ENCODE measurements at regions not wholly inside any gene's neighbourhood (a gene's known extent, or its start where the extent isn't known, plus 50 kb on each side); places are given as distances from the start of the nearest gene placed in this dataset.
"Not testable (repeated sequence)": the region's sequence is repeated elsewhere in the genome, so short reads cannot be mapped to it uniquely, and the experiment has no call there.

DNA sequence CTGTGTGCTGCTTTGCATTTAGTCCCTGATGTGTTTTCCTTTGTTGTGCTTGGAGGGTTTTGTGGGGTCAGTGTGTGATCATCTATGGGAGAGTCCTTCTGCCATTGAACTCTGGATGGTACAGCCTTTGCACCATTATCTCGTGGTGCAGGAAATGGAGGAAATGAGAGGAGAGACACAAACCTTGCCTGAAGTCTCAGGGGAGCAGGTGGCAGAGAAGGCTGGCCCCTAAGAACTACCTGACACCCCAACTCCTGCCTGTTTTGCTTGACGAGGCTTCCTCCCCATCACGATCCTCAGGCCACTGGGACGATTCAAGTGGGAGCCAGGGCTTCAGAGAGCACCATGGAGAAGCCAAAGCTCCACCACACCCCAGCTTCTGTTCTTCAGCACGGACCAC is 1316.4 kb downstream of the TBC1D22A start:
- DNase-seq, result no peak

DNA sequence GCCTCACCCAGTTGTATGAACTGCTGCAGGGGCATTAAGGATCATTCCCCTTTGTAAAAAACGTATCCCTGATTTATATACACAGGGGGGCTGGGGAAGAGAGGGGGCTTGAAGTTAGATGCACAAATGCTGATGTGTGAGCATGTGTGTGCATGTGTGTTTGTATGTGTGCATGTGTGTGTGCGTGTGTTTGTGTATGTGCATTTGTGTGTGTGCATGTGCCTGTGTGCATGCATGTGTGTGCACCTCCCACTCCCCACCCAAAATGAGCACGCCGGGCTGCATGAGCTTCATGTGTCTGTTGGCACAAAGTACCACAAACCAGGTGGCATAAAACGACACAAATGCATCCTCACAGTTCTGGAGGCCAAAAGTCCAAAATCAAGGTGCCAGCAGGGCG is 1315.2 kb downstream of the TBC1D22A start:
- DNase-seq, result no peak

DNA sequence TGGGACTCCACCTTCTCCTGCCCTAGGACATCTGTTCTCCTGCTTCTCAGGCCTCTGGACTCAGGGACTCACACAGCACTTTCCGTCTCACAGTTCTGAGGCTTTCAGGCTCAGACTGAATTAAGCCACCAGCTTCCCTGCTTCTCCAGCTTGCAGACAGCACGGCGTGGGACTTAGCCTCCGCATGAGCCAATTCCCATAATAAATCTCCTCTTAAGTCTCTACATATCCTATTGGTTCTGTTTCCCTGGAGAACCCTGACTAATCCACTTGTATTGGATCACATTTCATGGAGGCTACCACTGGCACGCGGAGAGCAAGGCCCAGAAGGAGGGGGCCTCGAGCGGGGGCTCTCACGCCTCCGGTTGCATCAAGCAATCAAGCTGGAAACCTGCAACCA is 1313.6 kb downstream of the TBC1D22A start:
- DNase-seq, result no peak

DNA sequence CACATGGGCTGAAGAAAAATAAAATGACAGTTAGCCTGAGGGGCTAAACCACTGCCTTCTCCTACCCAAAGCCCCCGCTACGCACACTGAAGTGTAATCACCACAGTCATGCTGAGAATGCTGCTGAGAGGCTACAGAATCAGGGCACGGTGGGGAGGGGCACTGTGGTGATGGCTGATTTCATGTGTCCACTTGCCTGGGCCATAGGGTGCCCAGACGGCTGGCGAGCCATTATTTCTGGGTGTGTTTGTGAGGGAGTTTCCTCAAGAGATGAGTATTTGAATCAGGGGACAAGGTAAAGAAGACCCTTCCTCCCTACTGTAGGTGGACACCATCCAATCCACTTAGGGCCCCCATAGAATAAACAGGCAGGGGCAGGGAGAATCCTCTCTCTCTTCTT is 1313.2 kb downstream of the TBC1D22A start:
- DNase-seq, result no peak

DNA sequence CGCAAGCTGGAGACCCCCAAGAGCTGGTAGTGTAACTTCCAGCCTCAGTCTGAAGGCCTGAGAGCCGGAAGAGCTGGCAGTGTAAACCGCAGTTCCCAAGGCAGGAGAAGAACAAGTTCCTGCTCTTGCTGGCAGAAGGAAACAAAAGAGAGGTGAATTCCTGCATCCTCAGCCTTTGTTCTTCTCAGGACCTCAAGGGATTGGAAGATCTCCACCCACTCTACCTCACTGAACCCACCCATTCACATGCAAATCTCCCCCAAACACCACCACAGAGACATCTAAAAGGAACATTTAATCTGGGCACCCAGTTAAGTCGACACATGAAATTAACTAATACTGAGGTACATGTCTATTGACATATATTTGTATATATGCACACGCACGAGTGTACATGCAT is 1310.3 kb downstream of the TBC1D22A start:
- DNase-seq, result no peak

DNA sequence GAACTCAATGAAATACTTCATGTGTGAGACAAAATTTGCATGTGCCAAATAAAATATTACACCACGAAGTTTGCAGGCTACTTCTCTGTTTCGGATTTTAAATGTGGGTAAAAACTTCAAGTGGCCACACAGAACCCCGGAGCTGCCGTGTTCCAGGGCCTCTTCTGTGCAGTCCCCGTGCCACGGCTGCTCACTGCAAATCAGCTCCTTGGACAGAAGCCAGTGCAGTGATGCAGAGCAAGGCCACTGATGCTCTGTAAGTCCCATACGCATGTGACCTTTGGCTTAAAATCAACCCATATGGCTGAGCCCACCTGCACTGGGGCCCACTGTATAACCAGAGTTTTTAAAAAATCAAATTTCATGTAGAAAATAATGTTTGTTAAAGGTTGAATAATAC is 1309.4 kb downstream of the TBC1D22A start:
- DNase-seq, result no peak

DNA sequence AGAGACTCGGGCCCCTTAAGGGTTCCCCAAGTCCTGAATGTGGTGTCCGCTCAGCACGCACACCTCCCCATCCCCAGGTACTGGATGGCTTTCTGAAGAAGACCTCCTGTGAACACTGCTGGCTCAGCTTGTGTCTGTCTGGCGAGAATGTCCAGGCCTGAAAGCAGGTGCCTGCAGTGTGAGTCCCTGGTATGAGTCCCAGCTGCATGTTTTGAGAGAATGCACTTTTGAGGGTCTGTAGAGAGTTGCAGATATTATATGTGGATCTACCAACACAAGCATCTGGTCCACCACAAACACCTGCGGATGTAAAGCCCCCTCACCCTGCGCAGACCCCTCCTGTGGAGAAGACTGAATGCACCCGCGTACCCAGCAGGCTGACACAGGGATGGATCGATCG is 1308.9 kb downstream of the TBC1D22A start:
- DNase-seq, result no peak

DNA sequence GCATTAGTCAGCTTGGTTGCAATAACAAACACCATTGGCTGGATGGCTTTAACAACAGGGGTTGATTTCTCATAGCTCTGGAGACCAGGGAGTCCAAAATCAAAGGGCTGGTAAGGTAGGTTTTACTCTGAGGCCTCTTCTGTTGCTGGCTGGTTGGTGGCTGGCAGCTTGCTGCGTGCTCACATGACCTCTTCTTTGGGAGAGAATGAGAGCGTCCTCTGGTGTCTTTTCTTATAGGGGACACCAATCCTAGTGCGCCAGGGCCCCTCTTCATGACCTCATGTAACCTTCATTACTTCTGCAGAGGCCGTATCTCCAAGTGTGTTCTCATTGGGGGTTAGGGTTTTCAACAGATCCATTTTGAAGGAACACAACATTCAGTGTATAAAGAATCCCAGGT is 1308.3 kb downstream of the TBC1D22A start:
- no peak for DNase-seq

DNA sequence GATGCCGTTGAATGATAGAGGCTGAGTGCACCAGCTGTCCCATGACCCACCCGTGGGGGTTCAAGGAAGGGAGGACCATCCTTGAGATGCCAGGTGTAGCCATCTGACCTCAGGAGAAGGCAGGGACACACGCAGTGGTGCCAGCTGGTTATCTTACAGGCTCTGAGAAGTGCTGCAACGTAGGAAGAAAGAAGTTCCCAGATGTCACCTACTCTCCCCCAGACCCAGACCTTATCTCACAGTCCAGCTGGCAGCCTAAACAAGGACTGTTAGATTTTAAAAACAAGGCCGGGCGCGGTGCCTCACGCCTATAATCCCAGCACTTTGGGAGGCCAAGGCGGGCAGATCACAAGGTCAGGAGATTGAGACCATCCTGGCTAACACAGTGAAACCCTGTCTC is 1307.6 kb downstream of the TBC1D22A start:
- no peak for DNase-seq

DNA sequence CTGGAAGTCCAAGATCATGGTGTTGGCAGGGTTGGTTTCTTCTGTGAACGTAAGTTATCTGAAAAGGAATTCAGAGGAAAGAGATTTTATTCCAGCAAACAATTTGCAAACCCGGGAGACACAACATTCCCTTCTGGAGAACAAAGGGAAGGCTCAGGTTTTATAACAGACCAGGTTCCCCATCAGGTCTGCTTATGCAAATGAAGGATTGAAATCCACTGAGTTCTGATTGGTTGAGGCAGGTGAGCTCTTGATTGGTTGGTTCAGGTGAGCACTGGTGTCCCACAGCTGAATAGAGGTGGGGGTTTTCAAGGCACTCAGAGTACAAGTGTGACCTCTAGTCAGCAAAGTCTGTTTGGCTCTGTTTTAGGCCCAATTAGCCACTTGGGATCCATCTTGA is 1306.8 kb downstream of the TBC1D22A start:
- DNase-seq, result no peak

DNA sequence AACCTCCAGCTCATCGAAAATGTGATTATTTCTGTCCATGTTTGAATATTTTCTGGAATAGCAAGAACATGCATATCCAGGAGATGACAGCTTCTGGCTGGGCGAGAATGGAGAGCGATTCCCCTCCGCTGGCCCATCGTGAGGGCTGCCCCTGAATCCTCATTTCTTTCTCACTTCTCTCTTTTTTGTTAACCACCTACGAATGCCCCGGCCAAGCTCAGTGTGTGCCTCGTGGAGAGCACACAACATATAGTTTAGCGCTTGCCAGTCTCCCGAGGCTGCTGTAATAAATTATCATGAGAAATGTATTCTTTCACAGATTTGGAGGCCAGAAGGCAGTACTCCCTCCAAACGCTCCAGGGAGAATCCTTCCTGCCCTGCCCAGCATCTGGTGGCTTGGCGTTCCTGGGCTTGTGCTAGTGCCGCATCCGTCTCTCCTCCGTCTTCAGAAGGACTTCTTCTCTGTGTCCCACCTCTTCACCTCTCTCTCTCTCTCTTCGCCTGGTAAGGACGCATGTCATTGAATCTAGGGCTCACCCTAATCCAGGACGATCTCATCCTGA is 1306.0 kb downstream of the TBC1D22A start:
- DNase-seq, result no peak

DNA sequence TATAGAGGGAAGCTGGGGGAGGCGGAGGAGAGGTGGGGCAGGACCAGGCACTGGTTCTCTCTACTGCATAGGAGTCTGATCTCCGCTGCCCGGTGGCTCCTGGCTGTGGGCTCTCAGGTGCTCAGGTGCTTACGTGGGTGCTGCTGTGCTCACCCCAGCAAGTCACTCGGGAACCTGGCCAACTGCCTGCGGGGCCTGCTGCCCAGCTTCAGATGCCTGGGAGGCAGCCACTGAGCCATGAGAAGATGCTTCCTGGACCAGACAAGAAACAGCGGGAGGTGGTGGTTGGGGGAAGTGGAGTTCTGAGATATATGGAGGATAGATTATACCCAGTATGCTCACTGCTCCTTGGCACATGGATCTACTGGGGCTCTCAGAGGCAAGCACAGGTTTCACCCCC is 1303.4 kb downstream of the TBC1D22A start:
- DNase-seq, result no peak

DNA sequence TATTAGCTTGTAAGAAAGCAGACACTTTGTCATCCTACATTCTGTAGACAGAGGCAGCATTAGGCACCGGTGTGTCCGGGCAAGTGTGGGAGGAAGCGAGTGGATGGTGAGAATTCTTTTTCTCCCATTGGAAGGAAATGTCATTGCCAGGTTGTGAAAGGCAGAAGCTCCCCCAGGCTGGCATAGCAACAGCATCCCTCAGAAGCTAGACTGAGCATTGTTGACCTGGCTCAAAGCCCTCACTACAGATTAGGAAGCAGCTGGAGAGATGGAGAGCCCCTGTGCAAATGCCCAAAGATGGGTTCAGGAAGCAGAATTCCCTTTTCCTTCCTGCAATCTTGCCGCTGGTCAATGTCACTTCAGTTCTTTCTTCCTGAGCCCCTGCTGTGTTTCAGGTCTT is 1299.3 kb downstream of the TBC1D22A start:
- no peak for DNase-seq

DNA sequence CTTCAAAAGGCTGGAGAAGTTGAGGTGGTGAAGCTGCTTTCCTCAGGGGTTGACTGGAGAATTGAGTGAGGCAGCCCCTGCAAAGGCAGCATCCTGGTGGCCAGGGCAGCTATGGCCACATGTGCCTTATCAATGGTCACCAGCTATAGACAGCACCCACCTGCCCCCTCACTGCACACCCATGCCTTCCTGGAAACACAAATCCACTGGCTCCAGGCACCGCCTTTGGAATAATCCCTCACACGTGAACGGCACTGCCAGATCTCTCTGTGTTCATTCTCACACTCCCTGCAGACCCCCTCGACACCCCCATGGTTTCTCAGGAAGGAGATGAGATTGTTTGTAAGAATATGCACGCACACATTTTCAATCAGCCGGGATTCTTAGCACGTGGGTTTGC is 1297.8 kb downstream of the TBC1D22A start:
- DNase-seq, result no peak

DNA sequence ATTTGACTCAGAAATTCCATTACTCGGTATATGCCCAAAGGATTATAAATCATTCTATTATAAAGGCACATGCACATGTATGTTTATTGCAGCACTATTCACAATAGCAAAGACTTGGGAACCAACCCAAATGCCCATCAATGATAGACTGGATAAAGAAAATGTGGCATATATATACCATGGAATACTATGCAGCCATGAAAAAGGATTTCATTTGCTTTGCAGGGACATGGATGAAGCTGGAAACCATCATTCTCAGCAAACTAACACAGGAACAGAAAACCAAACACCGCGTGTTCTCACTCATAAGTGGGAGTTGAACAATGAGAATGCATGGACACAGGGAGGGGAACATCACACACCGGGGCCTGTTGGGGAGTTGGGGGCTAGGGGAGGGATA is 1297.1 kb downstream of the TBC1D22A start:
- DNase-seq, result not testable (repeated sequence)

DNA sequence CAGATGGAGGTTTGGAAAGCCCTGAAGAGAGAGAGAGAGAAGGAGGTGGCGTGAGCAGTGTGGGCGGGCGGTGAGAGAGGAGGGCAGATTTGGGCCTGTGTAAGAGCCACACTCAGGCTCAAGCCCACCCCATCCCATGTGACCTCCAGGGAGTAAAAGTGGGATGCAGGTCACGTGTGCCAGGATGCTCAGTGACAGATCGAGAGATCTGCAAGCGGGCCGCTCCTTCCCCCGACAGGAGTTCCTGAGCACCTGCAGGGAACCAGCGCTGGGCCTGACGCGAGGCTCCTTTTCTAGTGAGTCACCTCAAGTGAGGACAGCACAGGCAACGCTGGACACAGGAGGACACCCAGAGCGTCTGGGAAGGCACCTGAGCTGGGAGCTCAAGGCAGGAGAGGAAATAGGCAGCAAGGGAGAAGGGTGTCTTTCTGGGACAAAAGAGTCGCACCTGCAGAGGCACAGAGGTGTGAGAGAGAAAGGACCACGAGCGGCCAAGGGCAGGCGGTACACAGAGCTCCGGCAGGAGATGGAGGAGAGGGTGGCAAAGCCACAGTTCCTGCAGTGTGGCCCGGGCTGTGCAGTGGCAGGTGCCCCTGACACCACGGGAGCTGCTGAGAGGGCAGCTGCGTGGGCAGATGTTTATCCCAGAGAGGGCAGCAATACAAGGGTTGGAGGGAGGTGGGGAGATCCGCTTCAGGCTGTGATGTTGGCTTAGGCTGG is 1294.8 kb downstream of the TBC1D22A start:
- DNase-seq, result no peak

DNA sequence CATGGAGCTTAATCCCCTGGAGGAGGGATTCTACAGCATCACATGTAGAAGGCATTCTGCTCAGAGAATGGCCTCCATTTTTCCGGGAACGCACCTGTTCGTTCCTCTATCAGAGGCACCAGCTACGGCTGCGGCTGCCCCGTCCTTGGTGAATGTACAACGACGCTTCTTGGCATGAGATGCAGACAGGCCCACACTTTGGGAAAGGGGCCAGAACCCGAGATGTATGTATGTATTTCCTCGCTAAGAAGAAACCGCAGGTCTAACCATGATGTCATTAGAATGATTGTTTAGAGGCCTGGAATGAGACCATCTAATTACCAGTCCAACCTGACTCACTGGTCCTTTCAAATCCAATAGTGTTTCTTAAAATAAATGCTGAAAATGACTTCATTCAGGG is 1293.4 kb downstream of the TBC1D22A start:
- DNase-seq, result no peak

DNA sequence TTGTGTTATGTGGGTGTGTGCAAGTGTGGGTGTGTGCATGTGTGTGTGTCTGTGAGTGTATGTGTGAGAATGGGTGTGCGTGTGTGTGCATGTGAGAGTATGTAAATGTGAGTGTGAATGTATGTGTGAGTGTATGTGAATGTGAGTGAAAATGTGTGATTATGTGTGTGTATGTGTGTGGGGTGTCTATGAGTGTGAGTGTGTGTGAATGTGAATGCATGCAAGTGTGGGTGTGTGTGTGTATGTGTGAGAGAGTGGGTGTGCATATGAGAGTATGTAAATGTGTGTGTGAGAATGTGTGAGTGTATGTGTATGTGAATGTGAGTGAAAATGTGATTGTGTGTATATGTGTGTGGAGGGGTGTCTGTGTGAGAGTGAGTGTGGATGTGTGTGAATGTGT is 1292.7 kb downstream of the TBC1D22A start:
- DNase-seq, result no peak

DNA sequence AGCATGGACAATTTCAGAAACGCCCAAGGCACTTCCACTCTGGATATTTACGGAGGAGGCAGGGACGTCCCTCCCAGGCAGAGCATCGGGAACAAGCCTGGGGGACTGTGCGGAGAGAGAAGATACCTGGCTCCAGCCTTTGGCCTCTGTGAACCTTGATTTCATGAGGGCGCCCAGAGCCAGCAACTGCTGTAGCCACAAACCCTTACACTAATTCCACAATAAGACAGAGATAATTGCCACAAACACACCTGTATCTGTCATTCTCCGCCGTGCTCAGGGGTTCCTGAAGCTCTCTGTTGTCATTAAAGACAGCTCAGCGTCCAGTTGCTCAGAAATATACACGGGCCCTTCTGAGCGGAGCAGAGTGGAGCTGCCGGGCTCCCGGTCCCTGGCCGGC is 1292.1 kb downstream of the TBC1D22A start:
- DNase-seq, result no peak

DNA sequence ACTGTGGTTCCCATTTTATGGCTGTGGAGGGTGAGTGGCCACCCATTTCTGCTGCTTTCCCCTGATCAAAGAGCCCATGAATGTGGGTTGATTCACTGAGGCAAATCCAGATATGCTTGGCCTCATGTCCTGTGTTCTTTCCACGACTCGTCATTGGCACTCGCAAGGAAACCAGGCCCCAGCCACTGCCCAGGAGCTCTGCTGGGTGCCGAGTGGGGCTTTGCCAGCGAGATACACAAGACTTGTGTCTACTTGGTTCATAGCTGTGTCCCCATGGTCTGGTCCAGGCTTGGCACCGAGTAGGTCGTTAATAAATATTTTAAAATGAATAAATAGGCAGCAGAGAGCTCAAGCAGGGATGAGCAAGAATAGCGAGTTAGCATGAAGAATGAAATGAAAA is 1291.5 kb downstream of the TBC1D22A start:
- no peak for DNase-seq

DNA sequence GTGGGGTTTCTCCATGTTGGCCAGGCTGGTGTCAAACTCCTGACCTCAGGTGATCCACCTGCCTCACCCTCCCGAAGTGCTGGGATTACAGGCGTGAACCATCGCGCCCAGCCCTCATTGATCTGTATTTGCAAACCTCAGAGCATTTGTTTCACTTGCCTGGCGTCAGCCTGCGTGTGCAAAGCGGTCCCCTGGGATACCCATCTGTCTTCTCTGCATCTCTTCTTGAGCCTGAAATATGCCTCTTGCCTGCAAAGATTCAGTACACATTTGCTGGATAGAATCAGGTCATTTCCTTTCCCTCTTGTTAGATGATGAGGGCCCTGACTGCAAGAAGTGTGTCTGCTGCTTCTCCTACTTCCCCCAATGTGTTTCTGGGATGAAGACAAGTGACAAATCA is 1291.0 kb downstream of the TBC1D22A start:
- DNase-seq, result no peak

DNA sequence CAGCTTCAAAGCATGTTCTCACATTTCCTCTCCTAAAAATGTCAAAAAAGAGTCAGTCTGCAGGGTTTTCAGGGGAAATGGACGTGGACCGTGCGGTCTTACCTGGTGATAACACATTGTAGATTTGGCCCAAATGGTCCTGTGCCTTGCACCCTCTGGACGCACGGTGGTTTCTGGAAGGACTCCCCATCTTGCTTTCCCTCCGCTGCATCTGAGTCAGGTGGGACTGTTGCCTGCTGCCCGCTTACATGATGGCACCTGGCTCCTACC is 1290.1 kb downstream of the TBC1D22A start:
- no peak for DNase-seq

DNA sequence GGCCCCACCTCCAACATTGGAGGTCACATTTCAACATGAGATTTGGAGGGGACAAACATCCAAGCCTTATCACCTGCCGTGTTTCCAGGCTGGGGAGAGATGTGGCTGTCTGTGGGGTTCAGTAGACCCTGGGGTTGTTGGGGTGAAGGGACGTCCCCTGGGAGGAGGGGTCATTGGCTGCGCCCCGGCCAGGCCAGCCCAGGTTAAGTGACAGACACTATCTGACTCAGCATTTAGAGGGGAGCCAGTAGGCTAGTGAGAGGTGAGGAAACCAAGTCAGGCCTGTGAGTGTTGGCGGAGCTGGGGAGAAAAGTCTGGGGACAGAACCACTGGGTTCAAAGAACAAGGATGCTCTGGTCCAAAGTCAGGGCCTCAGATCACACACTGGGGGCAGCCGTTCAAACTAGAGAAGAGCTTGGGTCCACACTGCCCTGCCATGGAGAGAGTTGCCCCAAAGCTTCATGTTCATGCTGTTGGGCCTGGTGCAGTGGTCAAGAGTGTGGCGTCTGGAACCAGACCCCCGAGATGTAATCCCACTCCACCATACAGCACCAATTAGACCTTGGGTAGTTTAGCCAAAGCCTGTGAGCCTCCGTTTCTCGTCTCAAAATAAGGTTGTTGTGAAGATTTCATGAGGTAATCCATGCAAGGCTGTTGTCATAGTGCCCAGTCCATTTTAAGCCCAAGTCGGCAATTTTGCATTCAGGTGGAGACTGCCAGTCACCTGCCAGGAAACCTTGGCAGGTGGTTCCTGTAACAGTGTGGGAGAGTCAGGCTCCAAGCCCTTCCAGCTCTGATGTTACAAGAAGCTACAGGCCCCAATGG is 1289.6 kb downstream of the TBC1D22A start:
- DNase-seq, result no peak

DNA sequence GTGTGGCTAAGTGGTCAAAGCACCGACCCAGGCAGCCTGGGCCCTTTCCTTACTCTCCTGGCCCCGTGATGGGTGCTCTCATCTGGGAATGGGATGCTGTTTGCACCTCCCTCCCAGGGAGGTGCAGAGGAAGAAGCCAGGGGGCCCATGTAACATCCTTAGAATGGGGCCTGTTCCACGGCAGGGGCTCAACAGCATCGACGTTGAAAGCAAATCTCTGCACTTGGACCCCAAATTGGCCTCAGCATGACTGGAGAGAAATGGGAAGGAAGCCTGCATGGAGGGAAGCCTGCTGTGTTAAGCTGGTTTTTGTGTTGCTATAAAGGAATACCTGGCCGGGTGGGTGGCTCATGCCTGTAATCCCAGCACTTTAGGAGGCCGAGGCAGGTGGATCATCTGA is 1288.4 kb downstream of the TBC1D22A start:
- DNase-seq, result no peak

DNA sequence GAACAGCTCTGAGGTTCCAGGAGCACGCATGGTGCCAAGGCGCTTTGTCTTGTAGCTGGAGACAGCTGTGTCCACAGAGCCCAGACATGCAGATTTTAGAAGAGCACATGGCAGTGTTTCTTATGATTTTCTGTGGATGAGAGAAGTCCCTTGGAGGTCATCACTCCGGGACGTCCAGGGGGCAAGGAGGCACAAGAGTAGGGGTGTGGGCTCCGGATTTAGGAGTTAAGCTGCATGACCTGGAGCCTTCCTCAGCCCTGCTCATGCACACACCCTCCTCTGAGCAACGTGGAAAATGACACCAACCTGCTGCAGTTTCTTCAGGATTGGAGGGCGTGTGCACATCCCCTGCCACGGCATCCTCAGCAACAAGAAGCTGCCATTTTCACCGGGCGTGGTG is 1286.7 kb downstream of the TBC1D22A start:
- DNase-seq, result no peak
